GM23338 (cell line): ENCODE measurements at regions not wholly inside any gene's neighbourhood (a gene's known extent, or its start where the extent isn't known, plus 50 kb on each side); places are given as distances from the start of the nearest gene placed in this dataset.

Source experiments
- ATAC-seq: fragments of 200-7000 bp; cut with Tn5 transposase; 3 replicates; pipeline ENCODE4 v1.9.1; 2020
- DNase-seq: peaks from one replicate; pipeline ENCODE4 v3.0.0-alpha.2; 2015; ENCODE audit warnings: low spot score
- H2AFZ ChIP-seq: fragments of 200-600 bp; sonication (generic); 2 replicates; pipeline ENCODE4 v1.8.0; 2016; ENCODE audit warnings: antibody characterized with exemption, mild to moderate bottlenecking, moderate library complexity
- H3F3A ChIP-seq: fragments of 200-600 bp; sonication (generic); replicated peaks from 2 replicates; pipeline ENCODE4 v1.8.0; 2017; ENCODE audit warnings: antibody characterized with exemption, mixed run types, low read depth
- H3K27ac ChIP-seq: fragments of 200-600 bp; sonication (generic); 2 replicates; pipeline ENCODE4 v1.6.1; 2016; ENCODE audit warnings: low read depth
- H3K27me3 ChIP-seq: fragments of 200-600 bp; sonication (generic); 2 replicates; pipeline ENCODE4 v1.8.0; 2016; ENCODE audit warnings: mild to moderate bottlenecking, mixed run types, moderate library complexity; ENCODE audit not compliant: insufficient read depth
- H3K36me3 ChIP-seq: fragments of 200-600 bp; sonication (generic); 2 replicates; pipeline ENCODE4 v1.8.0; 2016; ENCODE audit warnings: mild to moderate bottlenecking; ENCODE audit not compliant: insufficient read depth
- H3K4me1 ChIP-seq: fragments of 200-600 bp; sonication (generic); 2 replicates; pipeline ENCODE4 v1.8.0; 2016; ENCODE audit warnings: mild to moderate bottlenecking, moderate library complexity; ENCODE audit not compliant: insufficient read depth
- H3K4me2 ChIP-seq: fragments of 200-600 bp; sonication (generic); 2 replicates; pipeline ENCODE4 v1.7.1; 2017; ENCODE audit warnings: mixed run types
- H3K4me3 ChIP-seq: fragments of 200-600 bp; sonication (generic); 2 replicates; pipeline ENCODE4 v1.6.1; 2016; ENCODE audit warnings: mixed run types
- H3K79me2 ChIP-seq: fragments of 200-600 bp; sonication (generic); replicated peaks from 2 replicates; pipeline ENCODE4 v1.8.0; 2017; ENCODE audit warnings: mild to moderate bottlenecking; ENCODE audit not compliant: insufficient read depth
- H3K9me2 ChIP-seq: fragments of 200-600 bp; sonication (generic); 2 replicates; pipeline ENCODE4 v1.8.0; 2017; ENCODE audit not compliant: insufficient read depth
- H4K20me1 ChIP-seq: fragments of 200-600 bp; sonication (generic); replicated peaks from 2 replicates; pipeline ENCODE4 v1.8.0; 2017; ENCODE audit warnings: mild to moderate bottlenecking; ENCODE audit not compliant: insufficient read depth
- H3K27ac Mint-ChIP-seq: 2 replicates; pipeline ENCODE4 v1.8.0; 2020; ENCODE audit warnings: inconsistent platforms, mild to moderate bottlenecking, moderate library complexity, mixed read lengths
- H3K27me3 Mint-ChIP-seq: 3 replicates; pipeline ENCODE4 v1.8.0; 2022; ENCODE audit warnings: low read depth, mild to moderate bottlenecking, moderate library complexity, mixed read lengths, inconsistent platforms; ENCODE audit not compliant: insufficient read depth, poor library complexity
- H3K36me3 Mint-ChIP-seq: 3 replicates; pipeline ENCODE4 v1.8.0; 2021; ENCODE audit warnings: low read depth, mild to moderate bottlenecking, inconsistent platforms, moderate library complexity, mixed read lengths
- H3K4me1 Mint-ChIP-seq: 3 replicates; pipeline ENCODE4 v1.8.0; 2020; ENCODE audit warnings: mild to moderate bottlenecking, inconsistent platforms, mixed read lengths
- H3K4me3 Mint-ChIP-seq: 3 replicates; pipeline ENCODE4 v1.8.0; 2021; ENCODE audit warnings: moderate library complexity, mild to moderate bottlenecking, inconsistent platforms, mixed read lengths
- H3K9me3 Mint-ChIP-seq: 3 replicates; pipeline ENCODE4 v1.8.0; 2020; ENCODE audit warnings: moderate library complexity, mild to moderate bottlenecking, inconsistent platforms, mixed read lengths
- CREB1 ChIP-seq: fragments of 250-450 bp; sonication (Bioruptor Pico); IDR thresholded peaks from 2 replicates; pipeline ENCODE4 v1.5.0; 2020; ENCODE audit warnings: low read depth, mild to moderate bottlenecking, moderate library complexity
- EZH2 ChIP-seq: fragments of 200-600 bp; sonication (generic); IDR thresholded peaks from one replicate; pipeline ENCODE4 v1.8.0; 2017; ENCODE audit warnings: antibody characterized with exemption, mild to moderate bottlenecking, low read depth; ENCODE audit not compliant: unreplicated experiment
- EZH2phosphoT487 ChIP-seq: fragments of 200-600 bp; sonication (generic); IDR thresholded peaks from one replicate; pipeline ENCODE4 v1.8.1; 2018; ENCODE audit warnings: antibody characterized with exemption; ENCODE audit not compliant: unreplicated experiment
- JUNB ChIP-seq: IDR thresholded peaks from one replicate; pipeline ENCODE4 v1.6.1; 2016; ENCODE audit warnings: antibody characterized with exemption; ENCODE audit not compliant: unreplicated experiment
- NANOG ChIP-seq: IDR thresholded peaks from 2 replicates; pipeline ENCODE4 v1.6.1; 2016; ENCODE audit warnings: antibody characterized with exemption, borderline replicate concordance
- POLR2AphosphoS5 ChIP-seq: IDR thresholded peaks from 2 replicates; pipeline ENCODE4 v1.6.1; 2016; ENCODE audit warnings: antibody characterized with exemption, low read depth
- STAT1 ChIP-seq: IDR thresholded peaks from one replicate; pipeline ENCODE4 v1.6.1; 2016; ENCODE audit warnings: antibody characterized with exemption; ENCODE audit not compliant: unreplicated experiment
- ZNF114 ChIP-seq: fragments of 250-450 bp; sonication (Bioruptor Pico); IDR thresholded peaks from 2 replicates; pipeline ENCODE4 v1.5.0; 2020; ENCODE audit warnings: mild to moderate bottlenecking, moderate library complexity
- ZNF331 ChIP-seq: fragments of 250-450 bp; sonication (Bioruptor Pico); IDR thresholded peaks from 2 replicates; pipeline ENCODE4 v1.5.0; 2020; ENCODE audit warnings: low read depth, mild to moderate bottlenecking, moderate library complexity
- TF ChIP-seq, protein P1 (sequence below): IDR thresholded peaks from 2 replicates; pipeline ENCODE4 v1.6.1; 2016; ENCODE audit warnings: antibody characterized with exemption
- TF ChIP-seq, protein P2 (sequence below): fragments of 250-450 bp; sonication (Bioruptor Pico); IDR thresholded peaks from 2 replicates; pipeline ENCODE4 v1.5.0; 2020; ENCODE audit warnings: mild to moderate bottlenecking, moderate library complexity
- TF ChIP-seq, protein P3 (sequence below), 2 experiments: fragments of 200-600 bp in 1 of 2; sonication (generic) in 1 of 2; conservative IDR thresholded peaks; 2 replicates each; pipeline versions ENCODE4 v1.5.1 to v1.6.1; 2016 to 2017; ENCODE audit warnings: antibody characterized with exemption in 2 of 2, low read depth in 2 of 2, mild to moderate bottlenecking in 2 of 2, moderate library complexity in 1 of 2
- TF ChIP-seq, protein P4 (sequence below): IDR thresholded peaks from one replicate; pipeline ENCODE4 v1.6.1; 2018; ENCODE audit warnings: antibody characterized with exemption; ENCODE audit not compliant: unreplicated experiment

DNA sequence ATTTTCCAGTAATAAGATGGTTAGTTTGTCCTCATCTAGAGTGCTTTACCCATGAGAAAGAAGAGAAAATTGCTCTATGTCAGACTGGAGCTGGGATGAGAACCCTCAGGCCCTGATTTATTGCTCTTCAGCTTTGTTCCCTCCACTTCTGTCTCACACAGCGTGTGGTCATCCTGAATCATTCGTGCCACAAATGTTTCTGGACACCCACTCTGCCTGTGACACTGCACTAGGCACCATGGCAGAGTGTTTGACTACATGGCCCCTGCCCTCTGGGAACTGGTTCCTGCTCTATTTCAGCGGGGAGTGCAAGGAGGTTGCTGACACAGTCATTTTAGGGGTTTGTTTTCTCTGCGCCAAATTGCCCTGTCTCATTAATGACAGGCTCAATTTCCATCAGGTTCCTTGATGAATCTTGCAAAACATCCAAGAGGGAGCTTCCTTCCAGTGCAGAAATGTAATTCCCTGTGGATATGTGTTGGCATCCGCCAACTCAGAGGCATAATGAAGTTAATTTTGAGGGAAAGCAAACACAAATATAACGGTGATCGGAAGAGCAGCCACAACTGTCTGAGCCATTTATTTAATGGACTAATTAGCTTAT lies 207.5 kb downstream of the CLIC5 start:
- H2AFZ ChIP-seq, result no peak overlapping the region
- no peaks in the 10 kb centered on the region; the same call in 1 of the 2 replicates for H3K36me3 ChIP-seq
- Mint-ChIP-seq H3K36me3 (no peaks in the 10 kb centered on the region), H3K4me3 (no peak overlapping the region), H3K27me3 (no peaks in the 10 kb centered on the region), H3K4me1 (0 out of 3 replicates have a peak, but pooled peaks cover 3% of the 10 kb centered on the region), H3K9me3 (no peaks in the 10 kb centered on the region), H3K27ac (no peak overlapping the region)
- H3K4me2 ChIP-seq, result no peak overlapping the region
- TF ChIP-seq ZNF331 (CRISPR knock-in tag) (no peak), NANOG (no peak), POLR2AphosphoS5 (no peak), STAT1 (no peak), JUNB (no peak), EZH2phosphoT487 (no peak), EZH2 (no peak), CREB1 (no peak), ZNF114 (CRISPR knock-in tag) (no peak)
- TF ChIP-seq, protein P1, sequence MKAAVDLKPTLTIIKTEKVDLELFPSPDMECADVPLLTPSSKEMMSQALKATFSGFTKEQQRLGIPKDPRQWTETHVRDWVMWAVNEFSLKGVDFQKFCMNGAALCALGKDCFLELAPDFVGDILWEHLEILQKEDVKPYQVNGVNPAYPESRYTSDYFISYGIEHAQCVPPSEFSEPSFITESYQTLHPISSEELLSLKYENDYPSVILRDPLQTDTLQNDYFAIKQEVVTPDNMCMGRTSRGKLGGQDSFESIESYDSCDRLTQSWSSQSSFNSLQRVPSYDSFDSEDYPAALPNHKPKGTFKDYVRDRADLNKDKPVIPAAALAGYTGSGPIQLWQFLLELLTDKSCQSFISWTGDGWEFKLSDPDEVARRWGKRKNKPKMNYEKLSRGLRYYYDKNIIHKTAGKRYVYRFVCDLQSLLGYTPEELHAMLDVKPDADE, result no peak
- TF ChIP-seq, protein P2, sequence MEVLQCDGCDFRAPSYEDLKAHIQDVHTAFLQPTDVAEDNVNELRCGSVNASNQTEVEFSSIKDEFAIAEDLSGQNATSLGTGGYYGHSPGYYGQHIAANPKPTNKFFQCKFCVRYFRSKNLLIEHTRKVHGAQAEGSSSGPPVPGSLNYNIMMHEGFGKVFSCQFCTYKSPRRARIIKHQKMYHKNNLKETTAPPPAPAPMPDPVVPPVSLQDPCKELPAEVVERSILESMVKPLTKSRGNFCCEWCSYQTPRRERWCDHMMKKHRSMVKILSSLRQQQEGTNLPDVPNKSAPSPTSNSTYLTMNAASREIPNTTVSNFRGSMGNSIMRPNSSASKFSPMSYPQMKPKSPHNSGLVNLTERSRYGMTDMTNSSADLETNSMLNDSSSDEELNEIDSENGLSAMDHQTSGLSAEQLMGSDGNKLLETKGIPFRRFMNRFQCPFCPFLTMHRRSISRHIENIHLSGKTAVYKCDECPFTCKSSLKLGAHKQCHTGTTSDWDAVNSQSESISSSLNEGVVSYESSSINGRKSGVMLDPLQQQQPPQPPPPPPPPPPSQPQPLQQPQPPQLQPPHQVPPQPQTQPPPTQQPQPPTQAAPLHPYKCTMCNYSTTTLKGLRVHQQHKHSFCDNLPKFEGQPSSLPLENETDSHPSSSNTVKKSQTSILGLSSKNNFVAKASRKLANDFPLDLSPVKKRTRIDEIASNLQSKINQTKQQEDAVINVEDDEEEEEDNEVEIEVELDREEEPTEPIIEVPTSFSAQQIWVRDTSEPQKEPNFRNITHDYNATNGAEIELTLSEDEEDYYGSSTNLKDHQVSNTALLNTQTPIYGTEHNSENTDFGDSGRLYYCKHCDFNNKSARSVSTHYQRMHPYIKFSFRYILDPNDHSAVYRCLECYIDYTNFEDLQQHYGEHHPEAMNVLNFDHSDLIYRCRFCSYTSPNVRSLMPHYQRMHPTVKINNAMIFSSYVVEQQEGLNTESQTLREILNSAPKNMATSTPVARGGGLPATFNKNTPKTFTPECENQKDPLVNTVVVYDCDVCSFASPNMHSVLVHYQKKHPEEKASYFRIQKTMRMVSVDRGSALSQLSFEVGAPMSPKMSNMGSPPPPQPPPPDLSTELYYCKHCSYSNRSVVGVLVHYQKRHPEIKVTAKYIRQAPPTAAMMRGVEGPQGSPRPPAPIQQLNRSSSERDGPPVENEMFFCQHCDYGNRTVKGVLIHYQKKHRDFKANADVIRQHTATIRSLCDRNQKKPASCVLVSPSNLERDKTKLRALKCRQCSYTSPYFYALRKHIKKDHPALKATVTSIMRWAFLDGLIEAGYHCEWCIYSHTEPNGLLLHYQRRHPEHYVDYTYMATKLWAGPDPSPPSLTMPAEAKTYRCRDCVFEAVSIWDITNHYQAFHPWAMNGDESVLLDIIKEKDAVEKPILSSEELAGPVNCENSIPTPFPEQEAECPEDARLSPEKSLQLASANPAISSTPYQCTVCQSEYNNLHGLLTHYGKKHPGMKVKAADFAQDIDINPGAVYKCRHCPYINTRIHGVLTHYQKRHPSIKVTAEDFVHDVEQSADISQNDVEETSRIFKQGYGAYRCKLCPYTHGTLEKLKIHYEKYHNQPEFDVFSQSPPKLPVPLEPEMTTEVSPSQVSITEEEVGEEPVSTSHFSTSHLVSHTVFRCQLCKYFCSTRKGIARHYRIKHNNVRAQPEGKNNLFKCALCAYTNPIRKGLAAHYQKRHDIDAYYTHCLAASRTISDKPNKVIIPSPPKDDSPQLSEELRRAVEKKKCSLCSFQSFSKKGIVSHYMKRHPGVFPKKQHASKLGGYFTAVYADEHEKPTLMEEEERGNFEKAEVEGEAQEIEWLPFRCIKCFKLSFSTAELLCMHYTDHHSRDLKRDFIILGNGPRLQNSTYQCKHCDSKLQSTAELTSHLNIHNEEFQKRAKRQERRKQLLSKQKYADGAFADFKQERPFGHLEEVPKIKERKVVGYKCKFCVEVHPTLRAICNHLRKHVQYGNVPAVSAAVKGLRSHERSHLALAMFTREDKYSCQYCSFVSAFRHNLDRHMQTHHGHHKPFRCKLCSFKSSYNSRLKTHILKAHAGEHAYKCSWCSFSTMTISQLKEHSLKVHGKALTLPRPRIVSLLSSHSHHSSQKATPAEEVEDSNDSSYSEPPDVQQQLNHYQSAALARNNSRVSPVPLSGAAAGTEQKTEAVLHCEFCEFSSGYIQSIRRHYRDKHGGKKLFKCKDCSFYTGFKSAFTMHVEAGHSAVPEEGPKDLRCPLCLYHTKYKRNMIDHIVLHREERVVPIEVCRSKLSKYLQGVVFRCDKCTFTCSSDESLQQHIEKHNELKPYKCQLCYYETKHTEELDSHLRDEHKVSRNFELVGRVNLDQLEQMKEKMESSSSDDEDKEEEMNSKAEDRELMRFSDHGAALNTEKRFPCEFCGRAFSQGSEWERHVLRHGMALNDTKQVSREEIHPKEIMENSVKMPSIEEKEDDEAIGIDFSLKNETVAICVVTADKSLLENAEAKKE (CRISPR knock-in tag), result no peak
- TF ChIP-seq, protein P3, sequence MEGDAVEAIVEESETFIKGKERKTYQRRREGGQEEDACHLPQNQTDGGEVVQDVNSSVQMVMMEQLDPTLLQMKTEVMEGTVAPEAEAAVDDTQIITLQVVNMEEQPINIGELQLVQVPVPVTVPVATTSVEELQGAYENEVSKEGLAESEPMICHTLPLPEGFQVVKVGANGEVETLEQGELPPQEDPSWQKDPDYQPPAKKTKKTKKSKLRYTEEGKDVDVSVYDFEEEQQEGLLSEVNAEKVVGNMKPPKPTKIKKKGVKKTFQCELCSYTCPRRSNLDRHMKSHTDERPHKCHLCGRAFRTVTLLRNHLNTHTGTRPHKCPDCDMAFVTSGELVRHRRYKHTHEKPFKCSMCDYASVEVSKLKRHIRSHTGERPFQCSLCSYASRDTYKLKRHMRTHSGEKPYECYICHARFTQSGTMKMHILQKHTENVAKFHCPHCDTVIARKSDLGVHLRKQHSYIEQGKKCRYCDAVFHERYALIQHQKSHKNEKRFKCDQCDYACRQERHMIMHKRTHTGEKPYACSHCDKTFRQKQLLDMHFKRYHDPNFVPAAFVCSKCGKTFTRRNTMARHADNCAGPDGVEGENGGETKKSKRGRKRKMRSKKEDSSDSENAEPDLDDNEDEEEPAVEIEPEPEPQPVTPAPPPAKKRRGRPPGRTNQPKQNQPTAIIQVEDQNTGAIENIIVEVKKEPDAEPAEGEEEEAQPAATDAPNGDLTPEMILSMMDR (conservative IDR thresholded peaks at IDR 0.05; ENCODE audit: low read depth in 2 of 2), result no peak
- TF ChIP-seq, protein P4, sequence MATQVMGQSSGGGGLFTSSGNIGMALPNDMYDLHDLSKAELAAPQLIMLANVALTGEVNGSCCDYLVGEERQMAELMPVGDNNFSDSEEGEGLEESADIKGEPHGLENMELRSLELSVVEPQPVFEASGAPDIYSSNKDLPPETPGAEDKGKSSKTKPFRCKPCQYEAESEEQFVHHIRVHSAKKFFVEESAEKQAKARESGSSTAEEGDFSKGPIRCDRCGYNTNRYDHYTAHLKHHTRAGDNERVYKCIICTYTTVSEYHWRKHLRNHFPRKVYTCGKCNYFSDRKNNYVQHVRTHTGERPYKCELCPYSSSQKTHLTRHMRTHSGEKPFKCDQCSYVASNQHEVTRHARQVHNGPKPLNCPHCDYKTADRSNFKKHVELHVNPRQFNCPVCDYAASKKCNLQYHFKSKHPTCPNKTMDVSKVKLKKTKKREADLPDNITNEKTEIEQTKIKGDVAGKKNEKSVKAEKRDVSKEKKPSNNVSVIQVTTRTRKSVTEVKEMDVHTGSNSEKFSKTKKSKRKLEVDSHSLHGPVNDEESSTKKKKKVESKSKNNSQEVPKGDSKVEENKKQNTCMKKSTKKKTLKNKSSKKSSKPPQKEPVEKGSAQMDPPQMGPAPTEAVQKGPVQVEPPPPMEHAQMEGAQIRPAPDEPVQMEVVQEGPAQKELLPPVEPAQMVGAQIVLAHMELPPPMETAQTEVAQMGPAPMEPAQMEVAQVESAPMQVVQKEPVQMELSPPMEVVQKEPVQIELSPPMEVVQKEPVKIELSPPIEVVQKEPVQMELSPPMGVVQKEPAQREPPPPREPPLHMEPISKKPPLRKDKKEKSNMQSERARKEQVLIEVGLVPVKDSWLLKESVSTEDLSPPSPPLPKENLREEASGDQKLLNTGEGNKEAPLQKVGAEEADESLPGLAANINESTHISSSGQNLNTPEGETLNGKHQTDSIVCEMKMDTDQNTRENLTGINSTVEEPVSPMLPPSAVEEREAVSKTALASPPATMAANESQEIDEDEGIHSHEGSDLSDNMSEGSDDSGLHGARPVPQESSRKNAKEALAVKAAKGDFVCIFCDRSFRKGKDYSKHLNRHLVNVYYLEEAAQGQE, result no peak
- no peaks in the 10 kb centered on the region for H3K27me3 ChIP-seq
- no peak overlapping the region for H3K27ac ChIP-seq
- no peak for DNase-seq
- H3K4me3 ChIP-seq, result no peak overlapping the region
- no peaks in the 10 kb centered on the region for H3F3A ChIP-seq
- no peaks in the 10 kb centered on the region; the same call in 1 of the 2 replicates for H3K4me1 ChIP-seq
- peaks cover 8% of the 10 kb centered on the region; the same call in 1 of the 2 replicates for H3K9me2 ChIP-seq
- no peaks in the 10 kb centered on the region for H3K79me2 ChIP-seq
- no peaks in the 10 kb centered on the region for H4K20me1 ChIP-seq
- ATAC-seq, result no peak
